HG03025 (cell line): ENCODE measurements at regions not wholly inside any gene's neighbourhood (a gene's known extent, or its start where the extent isn't known, plus 50 kb on each side); places are given as distances from the start of the nearest gene placed in this dataset.

Source experiments
- ATAC-seq: cut with Tn5 transposase; IDR thresholded peaks from one replicate; pipeline ENCODE4 v1.9.1; 2021; ENCODE audit warnings: mild to moderate bottlenecking, moderate library complexity; ENCODE audit not compliant: unreplicated experiment, low FRiP score

- no peak for ATAC-seq
These were observed 602.7 kb upstream of the NEGR1 start for GRCh38 chr1:72885017-72885416.

- ATAC-seq = no peak
These were observed 587.5 kb upstream of the NEGR1 start for GRCh38 chr1:72869873-72870272.

GRCh38 chr1:72869441-72869840, 587.1 kb upstream of the NEGR1 start:
- no peak for ATAC-seq

- no peak for ATAC-seq
These were observed 569.3 kb upstream of the NEGR1 start for GRCh38 chr1:72851597-72851996.

- no peak for ATAC-seq
These were observed 566.7 kb upstream of the NEGR1 start for GRCh38 chr1:72848997-72849396.

- no peak for ATAC-seq
These were observed 565.3 kb upstream of the NEGR1 start for GRCh38 chr1:72847651-72848050.

- ATAC-seq = no peak
These were observed 564.3 kb upstream of the NEGR1 start for GRCh38 chr1:72846476-72847278.

GRCh38 chr1:72845981-72846380, 563.6 kb upstream of the NEGR1 start:
- ATAC-seq = no peak

GRCh38 chr1:72845381-72845780, 563.0 kb upstream of the NEGR1 start:
- no peak for ATAC-seq

GRCh38 chr1:72837781-72838180, 555.4 kb upstream of the NEGR1 start:
- ATAC-seq = no peak

- no peak for ATAC-seq
These were observed 548.5 kb upstream of the NEGR1 start for GRCh38 chr1:72830606-72831390.

- ATAC-seq = no peak
These were observed 544.9 kb upstream of the NEGR1 start for GRCh38 chr1:72827278-72827677.

GRCh38 chr1:72804541-72804940, 522.2 kb upstream of the NEGR1 start:
- ATAC-seq = no peak

- no peak for ATAC-seq
These were observed 498.7 kb upstream of the NEGR1 start for GRCh38 chr1:72781038-72781437.

- ATAC-seq = no peak
These were observed 497.9 kb upstream of the NEGR1 start for GRCh38 chr1:72780212-72780611.

- ATAC-seq = no peak
These were observed 495.6 kb upstream of the NEGR1 start for GRCh38 chr1:72777918-72778317.

- no peak for ATAC-seq
These were observed 481.1 kb upstream of the NEGR1 start for GRCh38 chr1:72763481-72763880.

- ATAC-seq = no peak
These were observed 477.1 kb upstream of the NEGR1 start for GRCh38 chr1:72759486-72759885.

- ATAC-seq = no peak
These were observed 475.5 kb upstream of the NEGR1 start for GRCh38 chr1:72757843-72758242.

GRCh38 chr1:72745413-72745812, 463.1 kb upstream of the NEGR1 start:
- ATAC-seq = no peak

GRCh38 chr1:72734415-72734814, 452.1 kb upstream of the NEGR1 start:
- ATAC-seq = no peak
